ENCODE measurements at regions not wholly inside any gene's neighbourhood (a gene's known extent, or its start where the extent isn't known, plus 50 kb on each side); places are given as distances from the start of the nearest gene placed in this dataset.

- TF ChIP-seq CTCF (IDR thresholded peaks at IDR 0.05 in 2 of 3, conservative IDR thresholded peaks at IDR 0.05 in 1 of 3; ENCODE audit: borderline replicate concordance in 1 of 3, insufficient read depth in 1 of 3, low read depth in 2 of 3, low read length in 2 of 3) (no peak), POLR2AphosphoS5 (IDR thresholded peaks at IDR 0.05; ENCODE audit: low read depth, low read length) (no peak), SP1 (IDR thresholded peaks at IDR 0.05; ENCODE audit: low read depth) (no peak), ELF1 (IDR thresholded peaks at IDR 0.05; ENCODE audit: borderline replicate concordance, low read depth) (no peak), EZH2 (IDR thresholded peaks at IDR 0.05) (no peak), ATF3 (IDR thresholded peaks at IDR 0.05) (no peak), REST (IDR thresholded peaks at IDR 0.05; ENCODE audit: low read depth) (no peak)
These were observed 58.5 kb upstream of the PIK3CG start for GRCh38 chr7:106806556-106806955.
